ENCODE measurements at regions not wholly inside any gene's neighbourhood (a gene's known extent, or its start where the extent isn't known, plus 50 kb on each side); places are given as distances from the start of the nearest gene placed in this dataset.

- Histone ChIP-seq H3K4me2 (ENCODE audit: low read depth, low read length, poor library complexity, severe bottlenecking) (no peak overlapping the region), H3K4me3 (ENCODE audit: low read length) (no peak overlapping the region), H3K27me3 (ENCODE audit: low read length) (no peaks in the 10 kb centered on the region), H3K9ac (ENCODE audit: low read length) (no peak overlapping the region), H4K20me1 (ENCODE audit: insufficient read depth, low read depth, low read length) (no peaks in the 10 kb centered on the region), H3K79me2 (ENCODE audit: low read length) (no peaks in the 10 kb centered on the region), H3K9me3 (ENCODE audit: low read length) (no peaks in the 10 kb centered on the region), H3K4me1 (ENCODE audit: low read length) (no peaks in the 10 kb centered on the region), H3K36me3 (ENCODE audit: insufficient read depth, low read length) (no peaks in the 10 kb centered on the region), H2AFZ (ENCODE audit: low read length) (no peak overlapping the region), H3K9me2 (replicated peaks; ENCODE audit: insufficient read depth, low read length) (no peaks in the 10 kb centered on the region), H3K27ac (ENCODE audit: low read length) (no peak overlapping the region)
- no peak for DNase-seq
These were observed 197.5 kb downstream of the SCG2 start for GRCh38 chr2:223404616-223405015.

GRCh38 chr2:223414646-223415045, 187.5 kb downstream of the SCG2 start:
- no peaks in the 10 kb centered on the region for H3K9me2 ChIP-seq (replicated peaks; ENCODE audit: insufficient read depth, low read length)
- no peaks in the 10 kb centered on the region for H3K9me3 ChIP-seq (ENCODE audit: low read length)
- no peaks in the 10 kb centered on the region for H3K4me1 ChIP-seq (ENCODE audit: low read length)
- no peak overlapping the region for H3K4me3 ChIP-seq (ENCODE audit: low read length)
- H3K36me3 ChIP-seq (ENCODE audit: insufficient read depth, low read length): no peaks in the 10 kb centered on the region
- no peak overlapping the region for H2AFZ ChIP-seq (ENCODE audit: low read length)
- H4K20me1 ChIP-seq (ENCODE audit: insufficient read depth, low read depth, low read length): no peaks in the 10 kb centered on the region
- H3K27me3 ChIP-seq (ENCODE audit: low read length): no peaks in the 10 kb centered on the region
- H3K79me2 ChIP-seq (ENCODE audit: low read length): no peaks in the 10 kb centered on the region
- no peak overlapping the region for H3K9ac ChIP-seq (ENCODE audit: low read length)
- DNase-seq: no peak
- no peak overlapping the region for H3K4me2 ChIP-seq (ENCODE audit: low read depth, low read length, poor library complexity, severe bottlenecking)
- H3K27ac ChIP-seq (ENCODE audit: low read length): no peak overlapping the region

GRCh38 chr2:223415071-223415470, 187.1 kb downstream of the SCG2 start:
- Histone ChIP-seq H3K4me2 (ENCODE audit: low read depth, low read length, poor library complexity, severe bottlenecking) (no peak overlapping the region), H3K27me3 (ENCODE audit: low read length) (no peaks in the 10 kb centered on the region), H3K9me3 (ENCODE audit: low read length) (no peaks in the 10 kb centered on the region), H4K20me1 (ENCODE audit: insufficient read depth, low read depth, low read length) (no peaks in the 10 kb centered on the region), H2AFZ (ENCODE audit: low read length) (no peak overlapping the region), H3K4me1 (ENCODE audit: low read length) (no peaks in the 10 kb centered on the region), H3K4me3 (ENCODE audit: low read length) (no peak overlapping the region), H3K9me2 (replicated peaks; ENCODE audit: insufficient read depth, low read length) (no peaks in the 10 kb centered on the region), H3K79me2 (ENCODE audit: low read length) (no peaks in the 10 kb centered on the region), H3K27ac (ENCODE audit: low read length) (no peak overlapping the region), H3K36me3 (ENCODE audit: insufficient read depth, low read length) (no peaks in the 10 kb centered on the region), H3K9ac (ENCODE audit: low read length) (no peak overlapping the region)
- DNase-seq: no peak

GRCh38 chr2:223416815-223417610, 185.1 kb downstream of the SCG2 start:
- Histone ChIP-seq H3K9me3 (ENCODE audit: low read length) (no peaks in the 10 kb centered on the region), H3K27me3 (ENCODE audit: low read length) (no peaks in the 10 kb centered on the region), H3K79me2 (ENCODE audit: low read length) (no peaks in the 10 kb centered on the region), H2AFZ (ENCODE audit: low read length) (no peak overlapping the region), H3K4me3 (ENCODE audit: low read length) (no peak overlapping the region), H3K36me3 (ENCODE audit: insufficient read depth, low read length) (no peaks in the 10 kb centered on the region), H3K9me2 (replicated peaks; ENCODE audit: insufficient read depth, low read length) (no peaks in the 10 kb centered on the region), H3K4me2 (ENCODE audit: low read depth, low read length, poor library complexity, severe bottlenecking) (no peak overlapping the region), H4K20me1 (ENCODE audit: insufficient read depth, low read depth, low read length) (no peaks in the 10 kb centered on the region), H3K9ac (ENCODE audit: low read length) (no peak overlapping the region), H3K27ac (ENCODE audit: low read length) (no peak overlapping the region), H3K4me1 (ENCODE audit: low read length) (no peaks in the 10 kb centered on the region)
- no peak for DNase-seq

GRCh38 chr2:223418131-223418530, 184.0 kb downstream of the SCG2 start:
- no peaks in the 10 kb centered on the region for H3K36me3 ChIP-seq (ENCODE audit: insufficient read depth, low read length)
- no peak for DNase-seq

GRCh38 chr2:223418604-223419199, 183.5 kb downstream of the SCG2 start:
- DNase-seq: no peak
- Histone ChIP-seq H3K4me2 (ENCODE audit: low read depth, low read length, poor library complexity, severe bottlenecking) (no peak overlapping the region), H3K9ac (ENCODE audit: low read length) (no peak overlapping the region), H3K36me3 (ENCODE audit: insufficient read depth, low read length) (no peaks in the 10 kb centered on the region), H3K9me2 (replicated peaks; ENCODE audit: insufficient read depth, low read length) (no peaks in the 10 kb centered on the region), H2AFZ (ENCODE audit: low read length) (no peak overlapping the region), H4K20me1 (ENCODE audit: insufficient read depth, low read depth, low read length) (no peaks in the 10 kb centered on the region), H3K27ac (ENCODE audit: low read length) (no peak overlapping the region), H3K79me2 (ENCODE audit: low read length) (no peaks in the 10 kb centered on the region), H3K4me1 (ENCODE audit: low read length) (no peaks in the 10 kb centered on the region), H3K27me3 (ENCODE audit: low read length) (no peaks in the 10 kb centered on the region), H3K9me3 (ENCODE audit: low read length) (no peaks in the 10 kb centered on the region), H3K4me3 (ENCODE audit: low read length) (no peak overlapping the region)

More at GRCh38 chr2:223418131-223418530, 184.0 kb downstream of the SCG2 start:
- Histone ChIP-seq H4K20me1 (ENCODE audit: insufficient read depth, low read depth, low read length) (no peaks in the 10 kb centered on the region), H3K4me1 (ENCODE audit: low read length) (no peaks in the 10 kb centered on the region), H3K4me2 (ENCODE audit: low read depth, low read length, poor library complexity, severe bottlenecking) (no peak overlapping the region), H2AFZ (ENCODE audit: low read length) (no peak overlapping the region), H3K27ac (ENCODE audit: low read length) (no peak overlapping the region), H3K4me3 (ENCODE audit: low read length) (no peak overlapping the region), H3K9ac (ENCODE audit: low read length) (no peak overlapping the region), H3K79me2 (ENCODE audit: low read length) (no peaks in the 10 kb centered on the region), H3K9me3 (ENCODE audit: low read length) (no peaks in the 10 kb centered on the region), H3K9me2 (replicated peaks; ENCODE audit: insufficient read depth, low read length) (no peaks in the 10 kb centered on the region), H3K27me3 (ENCODE audit: low read length) (no peaks in the 10 kb centered on the region)

GRCh38 chr2:223420048-223420447, 182.1 kb downstream of the SCG2 start:
- H3K9ac ChIP-seq (ENCODE audit: low read length): no peak overlapping the region
- no peaks in the 10 kb centered on the region for H3K36me3 ChIP-seq (ENCODE audit: insufficient read depth, low read length)
- no peaks in the 10 kb centered on the region for H3K4me1 ChIP-seq (ENCODE audit: low read length)
- H3K27me3 ChIP-seq (ENCODE audit: low read length): no peaks in the 10 kb centered on the region
- H3K9me3 ChIP-seq (ENCODE audit: low read length): no peaks in the 10 kb centered on the region
- no peak for DNase-seq
- no peak overlapping the region for H2AFZ ChIP-seq (ENCODE audit: low read length)
- no peaks in the 10 kb centered on the region for H3K9me2 ChIP-seq (replicated peaks; ENCODE audit: insufficient read depth, low read length)
- H3K4me2 ChIP-seq (ENCODE audit: low read depth, low read length, poor library complexity, severe bottlenecking): no peak overlapping the region
- H3K27ac ChIP-seq (ENCODE audit: low read length): no peak overlapping the region
- no peaks in the 10 kb centered on the region for H4K20me1 ChIP-seq (ENCODE audit: insufficient read depth, low read depth, low read length)
- no peak overlapping the region for H3K4me3 ChIP-seq (ENCODE audit: low read length)
- no peaks in the 10 kb centered on the region for H3K79me2 ChIP-seq (ENCODE audit: low read length)

- no peak overlapping the region for H3K4me3 ChIP-seq (ENCODE audit: low read length)
- H3K36me3 ChIP-seq (ENCODE audit: insufficient read depth, low read length): no peaks in the 10 kb centered on the region
- no peaks in the 10 kb centered on the region for H4K20me1 ChIP-seq (ENCODE audit: insufficient read depth, low read depth, low read length)
- no peaks in the 10 kb centered on the region for H3K9me3 ChIP-seq (ENCODE audit: low read length)
- no peaks in the 10 kb centered on the region for H3K4me1 ChIP-seq (ENCODE audit: low read length)
- no peak overlapping the region for H3K4me2 ChIP-seq (ENCODE audit: low read depth, low read length, poor library complexity, severe bottlenecking)
- H2AFZ ChIP-seq (ENCODE audit: low read length): no peak overlapping the region
- DNase-seq: no peak
- H3K9ac ChIP-seq (ENCODE audit: low read length): no peak overlapping the region
- H3K27me3 ChIP-seq (ENCODE audit: low read length): no peaks in the 10 kb centered on the region
- H3K9me2 ChIP-seq (replicated peaks; ENCODE audit: insufficient read depth, low read length): no peaks in the 10 kb centered on the region
- no peak overlapping the region for H3K27ac ChIP-seq (ENCODE audit: low read length)
- no peaks in the 10 kb centered on the region for H3K79me2 ChIP-seq (ENCODE audit: low read length)
These were observed 170.7 kb downstream of the SCG2 start for GRCh38 chr2:223431479-223431878.
